ENCODE measurements at regions not wholly inside any gene's neighbourhood (a gene's known extent, or its start where the extent isn't known, plus 50 kb on each side); places are given as distances from the start of the nearest gene placed in this dataset.

- DNase-seq: no peak
Observed at GRCh38 chr4:180564026-180564425, 1679.2 kb upstream of the TENM3 start.

- no peak for DNase-seq
Observed at GRCh38 chr4:180564448-180564847, 1678.8 kb upstream of the TENM3 start.

GRCh38 chr4:180565856-180566431 is 1677.3 kb upstream of the TENM3 start:
- no peak for DNase-seq

GRCh38 chr4:180566492-180566891 is 1676.7 kb upstream of the TENM3 start:
- DNase-seq: no peak

GRCh38 chr4:180567080-180567479 is 1676.1 kb upstream of the TENM3 start:
- DNase-seq: no peak

- DNase-seq: no peak
Observed at GRCh38 chr4:180571516-180572055, 1671.6 kb upstream of the TENM3 start.

GRCh38 chr4:180578175-180578574 is 1665.0 kb upstream of the TENM3 start:
- no peak for DNase-seq

GRCh38 chr4:180581061-180581460 is 1662.1 kb upstream of the TENM3 start:
- DNase-seq: no peak

GRCh38 chr4:180587379-180587778 is 1655.8 kb upstream of the TENM3 start:
- DNase-seq: no peak

GRCh38 chr4:180589575-180589974 is 1653.6 kb upstream of the TENM3 start:
- no peak for DNase-seq

- DNase-seq: no peak
Observed at GRCh38 chr4:180596888-180597483, 1646.2 kb upstream of the TENM3 start.

- DNase-seq: no peak
Observed at GRCh38 chr4:180598281-180598680, 1644.9 kb upstream of the TENM3 start.

GRCh38 chr4:180603791-180604190 is 1639.4 kb upstream of the TENM3 start:
- no peak for DNase-seq

- no peak for DNase-seq
Observed at GRCh38 chr4:180610324-180610723, 1632.9 kb upstream of the TENM3 start.

GRCh38 chr4:180615746-180616145 is 1627.5 kb upstream of the TENM3 start:
- no peak for DNase-seq

- DNase-seq: no peak
Observed at GRCh38 chr4:180617196-180617595, 1626.0 kb upstream of the TENM3 start.

GRCh38 chr4:180618396-180618795 is 1624.8 kb upstream of the TENM3 start:
- no peak for DNase-seq

- no peak for DNase-seq
Observed at GRCh38 chr4:180619440-180619839, 1623.8 kb upstream of the TENM3 start.

GRCh38 chr4:180622254-180622653 is 1620.9 kb upstream of the TENM3 start:
- no peak for DNase-seq

- no peak for DNase-seq
Observed at GRCh38 chr4:180625653-180626052, 1617.5 kb upstream of the TENM3 start.

- no peak for DNase-seq
Observed at GRCh38 chr4:180630012-180630665, 1613.1 kb upstream of the TENM3 start.

GRCh38 chr4:180634306-180634705 is 1608.9 kb upstream of the TENM3 start:
- no peak for DNase-seq

GRCh38 chr4:180635281-180635680 is 1607.9 kb upstream of the TENM3 start:
- DNase-seq: no peak

- no peak for DNase-seq
Observed at GRCh38 chr4:180636696-180637404, 1606.4 kb upstream of the TENM3 start.
